H7 (cell line): ENCODE measurements at regions not wholly inside any gene's neighbourhood (a gene's known extent, or its start where the extent isn't known, plus 50 kb on each side); places are given as distances from the start of the nearest gene placed in this dataset.
A peak's percentile ranks its signal among the peaks of the same experiment; 100 is the strongest.
"Not testable (repeated sequence)": the region's sequence is repeated elsewhere in the genome, so short reads cannot be mapped to it uniquely, and the experiment has no call there.

Source experiments
- DNase-seq: peaks from one replicate; pipeline ENCODE4 v3.0.0; 2012
- H3K27me3 ChIP-seq: 2 replicates; pipeline ENCODE4 v1.6.0; 2011; ENCODE audit warnings: mild to moderate bottlenecking, low read length; ENCODE audit not compliant: control insufficient read depth, insufficient read depth
- H3K36me3 ChIP-seq: replicated peaks from 2 replicates; pipeline ENCODE4 v1.5.1; 2011; ENCODE audit warnings: low read length; ENCODE audit not compliant: control insufficient read depth, insufficient read depth
- H3K4me3 ChIP-seq: 2 replicates; pipeline ENCODE4 v1.5.1; 2011; ENCODE audit warnings: low read depth, mild to moderate bottlenecking, control low read depth, low read length, moderate library complexity; ENCODE audit not compliant: insufficient read depth

GRCh38 chr1:10880063-10880462 lies 83.6 kb upstream of the CASZ1 start:
- Histone ChIP-seq H3K27me3 (no peaks in the 10 kb centered on the region), H3K4me3 (no peak overlapping the region), H3K36me3 (no peaks in the 10 kb centered on the region)
- DNase-seq, result no peak

GRCh38 chr1:10881046-10881445 lies 84.6 kb upstream of the CASZ1 start:
- Histone ChIP-seq H3K27me3 (no peaks in the 10 kb centered on the region), H3K4me3 (no peak overlapping the region), H3K36me3 (no peaks in the 10 kb centered on the region)
- no peak for DNase-seq

GRCh38 chr1:10882069-10882468 lies 85.6 kb upstream of the CASZ1 start:
- H3K27me3 ChIP-seq, result no peaks in the 10 kb centered on the region
- no peaks in the 10 kb centered on the region for H3K36me3 ChIP-seq
- no peak overlapping the region for H3K4me3 ChIP-seq
- DNase-seq, result no peak

- H3K27me3 ChIP-seq, result peaks cover 20% of the 10 kb centered on the region
- not testable (repeated sequence) for H3K4me3 ChIP-seq, DNase-seq, H3K36me3 ChIP-seq
These were observed 90.6 kb upstream of the CASZ1 start for GRCh38 chr1:10887032-10887431.

GRCh38 chr1:10888291-10888690 lies 91.8 kb upstream of the CASZ1 start:
- Histone ChIP-seq H3K36me3 (no peaks in the 10 kb centered on the region), H3K27me3 (peaks cover 20% of the 10 kb centered on the region), H3K4me3 (peak overlapping the region; percentile 41)
- peak; percentile 79 for DNase-seq

GRCh38 chr1:10888791-10889649 lies 92.6 kb upstream of the CASZ1 start:
- peaks cover 20% of the 10 kb centered on the region for H3K27me3 ChIP-seq
- H3K36me3 ChIP-seq, result no peaks in the 10 kb centered on the region
- peak; percentile 89 for DNase-seq
- peak overlapping the region; percentile 41 for H3K4me3 ChIP-seq

GRCh38 chr1:10889650-10890353 lies 93.4 kb upstream of the CASZ1 start:
- H3K27me3 ChIP-seq, result peaks cover 20% of the 10 kb centered on the region
- H3K4me3 ChIP-seq, result no peak overlapping the region
- H3K36me3 ChIP-seq, result no peaks in the 10 kb centered on the region
- DNase-seq, result peak; percentile 57

- H3K4me3 ChIP-seq, result no peak overlapping the region
- DNase-seq, result peak; percentile 68
- peaks cover 20% of the 10 kb centered on the region for H3K27me3 ChIP-seq
These were observed 94.1 kb upstream of the CASZ1 start for GRCh38 chr1:10890491-10891071.

GRCh38 chr1:10891091-10891490 lies 94.6 kb upstream of the CASZ1 start:
- DNase-seq, result no peak
- H3K4me3 ChIP-seq, result no peak overlapping the region
- no peaks in the 10 kb centered on the region for H3K36me3 ChIP-seq
- H3K27me3 ChIP-seq, result peaks cover 20% of the 10 kb centered on the region

More at GRCh38 chr1:10890491-10891071, 94.1 kb upstream of the CASZ1 start:
- H3K36me3 ChIP-seq, result no peaks in the 10 kb centered on the region

GRCh38 chr1:10892138-10893065 lies 96.0 kb upstream of the CASZ1 start:
- Histone ChIP-seq H3K4me3 (no peak overlapping the region), H3K27me3 (peaks cover 20% of the 10 kb centered on the region), H3K36me3 (no peaks in the 10 kb centered on the region)
- DNase-seq, result no peak

- DNase-seq, result no peak
- no peaks in the 10 kb centered on the region for H3K36me3 ChIP-seq
- peaks cover 4% of the 10 kb centered on the region for H3K27me3 ChIP-seq
- no peak overlapping the region for H3K4me3 ChIP-seq
These were observed 99.2 kb upstream of the CASZ1 start for GRCh38 chr1:10895621-10896020.

GRCh38 chr1:10896673-10897072 lies 100.2 kb upstream of the CASZ1 start:
- DNase-seq, result no peak
- Histone ChIP-seq H3K27me3 (peaks cover 2% of the 10 kb centered on the region), H3K36me3 (no peaks in the 10 kb centered on the region), H3K4me3 (no peak overlapping the region)

- peaks cover 4% of the 10 kb centered on the region for H3K27me3 ChIP-seq
- DNase-seq, result no peak
- no peak overlapping the region for H3K4me3 ChIP-seq
- H3K36me3 ChIP-seq, result no peaks in the 10 kb centered on the region
These were observed 101.0 kb upstream of the CASZ1 start for GRCh38 chr1:10897321-10897980.
